GM12865 (cell line): ENCODE measurements at regions not wholly inside any gene's neighbourhood (a gene's known extent, or its start where the extent isn't known, plus 50 kb on each side); places are given as distances from the start of the nearest gene placed in this dataset.

Experiments
- DNase-seq: peaks from one replicate; pipeline ENCODE4 v3.0.0; 2010; ENCODE audit warnings: low read depth
- H3K4me3 ChIP-seq: 2 replicates; pipeline ENCODE4 v1.5.1; 2011; ENCODE audit warnings: mild to moderate bottlenecking, low read depth, low read length, control low read depth
- TF ChIP-seq, protein P1 (sequence below): IDR thresholded peaks from 2 replicates; pipeline ENCODE4 v1.5.1; 2011; ENCODE audit warnings: low read length, control low read depth, low read depth, inconsistent platforms; ENCODE audit not compliant: insufficient read depth; ENCODE audit errors: missing control alignments

DNA sequence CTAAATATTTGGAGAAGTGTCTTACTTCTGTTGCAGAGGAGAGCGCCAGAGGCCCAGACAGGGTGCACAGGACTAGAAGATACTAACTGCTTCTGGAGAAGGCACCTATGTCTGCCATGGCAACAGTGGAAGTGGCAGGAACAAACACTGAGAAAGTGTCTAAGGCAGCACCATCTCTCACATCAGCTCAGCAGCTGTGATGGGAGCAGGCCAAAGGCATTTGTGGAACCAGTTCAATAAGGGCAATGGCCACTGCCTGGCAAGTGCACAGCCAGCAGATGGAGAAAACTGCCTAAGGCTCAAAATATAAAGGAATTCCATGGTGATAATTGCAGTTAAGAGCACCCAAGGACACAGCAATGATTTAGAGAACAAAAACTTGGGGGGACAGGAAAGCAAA, 563.0 kb upstream of the CCDC54 start:
- DNase-seq = no peak
- H3K4me3 ChIP-seq = no peak overlapping the region
- TF ChIP-seq, protein P1, sequence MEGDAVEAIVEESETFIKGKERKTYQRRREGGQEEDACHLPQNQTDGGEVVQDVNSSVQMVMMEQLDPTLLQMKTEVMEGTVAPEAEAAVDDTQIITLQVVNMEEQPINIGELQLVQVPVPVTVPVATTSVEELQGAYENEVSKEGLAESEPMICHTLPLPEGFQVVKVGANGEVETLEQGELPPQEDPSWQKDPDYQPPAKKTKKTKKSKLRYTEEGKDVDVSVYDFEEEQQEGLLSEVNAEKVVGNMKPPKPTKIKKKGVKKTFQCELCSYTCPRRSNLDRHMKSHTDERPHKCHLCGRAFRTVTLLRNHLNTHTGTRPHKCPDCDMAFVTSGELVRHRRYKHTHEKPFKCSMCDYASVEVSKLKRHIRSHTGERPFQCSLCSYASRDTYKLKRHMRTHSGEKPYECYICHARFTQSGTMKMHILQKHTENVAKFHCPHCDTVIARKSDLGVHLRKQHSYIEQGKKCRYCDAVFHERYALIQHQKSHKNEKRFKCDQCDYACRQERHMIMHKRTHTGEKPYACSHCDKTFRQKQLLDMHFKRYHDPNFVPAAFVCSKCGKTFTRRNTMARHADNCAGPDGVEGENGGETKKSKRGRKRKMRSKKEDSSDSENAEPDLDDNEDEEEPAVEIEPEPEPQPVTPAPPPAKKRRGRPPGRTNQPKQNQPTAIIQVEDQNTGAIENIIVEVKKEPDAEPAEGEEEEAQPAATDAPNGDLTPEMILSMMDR = no peak

DNA sequence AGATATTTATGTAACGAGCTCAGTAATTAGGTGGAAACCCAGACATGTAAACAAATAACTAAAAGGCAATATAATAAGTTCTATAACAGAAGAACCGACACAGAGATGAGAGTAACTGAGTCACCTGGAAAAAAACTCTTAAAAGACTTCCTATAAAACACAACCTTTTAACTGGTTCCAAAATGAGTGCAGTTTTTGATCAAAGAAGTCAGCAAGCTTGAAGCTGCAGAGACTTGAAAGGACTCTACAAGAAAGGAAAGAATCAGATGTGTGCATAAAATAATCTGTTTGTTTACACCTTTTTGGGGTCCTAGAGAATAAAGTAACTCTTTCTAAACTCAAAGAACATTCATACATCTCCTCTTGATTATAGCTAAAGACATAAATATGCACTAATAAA, 560.4 kb upstream of the CCDC54 start:
- no peak for DNase-seq
- TF ChIP-seq, protein P1 = no peak
- H3K4me3 ChIP-seq = no peak overlapping the region

DNA sequence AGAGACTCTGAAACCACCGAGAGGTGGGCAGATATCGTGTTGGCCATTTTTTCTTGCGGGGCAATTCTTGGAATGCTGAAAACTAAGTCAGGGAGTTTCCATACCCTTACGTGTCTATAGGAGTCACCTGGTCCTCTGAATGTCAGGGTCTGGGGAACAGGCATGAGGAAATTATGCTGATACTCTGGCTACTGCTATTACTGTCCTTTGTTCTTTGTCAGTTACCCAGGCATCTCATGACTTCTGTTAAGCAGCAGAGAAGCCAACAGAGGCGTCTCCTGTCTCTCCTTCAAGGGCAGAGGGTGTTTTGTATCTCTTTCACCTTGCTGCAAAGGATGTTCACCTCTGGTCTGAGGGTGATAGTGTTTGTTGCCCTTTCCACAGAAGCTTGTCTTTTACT, 559.5 kb upstream of the CCDC54 start:
- no peak for DNase-seq
- TF ChIP-seq, protein P1 = no peak
- H3K4me3 ChIP-seq = no peak overlapping the region

DNA sequence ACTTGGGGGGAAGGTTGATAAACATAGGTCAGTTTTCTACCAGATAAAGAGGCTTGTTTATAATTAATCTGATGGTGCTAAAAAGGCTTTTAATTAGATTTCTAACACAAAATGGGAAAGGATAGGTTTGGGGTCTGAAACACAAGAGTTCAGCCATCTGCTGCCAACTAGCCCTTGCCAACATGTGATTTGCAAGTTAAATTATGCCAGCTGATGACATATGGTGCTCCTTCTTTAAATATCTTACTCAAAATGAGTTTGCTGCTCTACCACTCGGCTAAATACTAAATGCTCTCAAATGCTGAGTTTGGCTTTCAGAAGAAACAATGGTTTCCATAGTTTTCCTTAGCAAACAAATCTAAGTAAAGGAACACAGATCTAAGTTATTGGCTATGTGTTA, 557.8 kb upstream of the CCDC54 start:
- DNase-seq = no peak
- no peak overlapping the region for H3K4me3 ChIP-seq
- TF ChIP-seq, protein P1 = no peak

DNA sequence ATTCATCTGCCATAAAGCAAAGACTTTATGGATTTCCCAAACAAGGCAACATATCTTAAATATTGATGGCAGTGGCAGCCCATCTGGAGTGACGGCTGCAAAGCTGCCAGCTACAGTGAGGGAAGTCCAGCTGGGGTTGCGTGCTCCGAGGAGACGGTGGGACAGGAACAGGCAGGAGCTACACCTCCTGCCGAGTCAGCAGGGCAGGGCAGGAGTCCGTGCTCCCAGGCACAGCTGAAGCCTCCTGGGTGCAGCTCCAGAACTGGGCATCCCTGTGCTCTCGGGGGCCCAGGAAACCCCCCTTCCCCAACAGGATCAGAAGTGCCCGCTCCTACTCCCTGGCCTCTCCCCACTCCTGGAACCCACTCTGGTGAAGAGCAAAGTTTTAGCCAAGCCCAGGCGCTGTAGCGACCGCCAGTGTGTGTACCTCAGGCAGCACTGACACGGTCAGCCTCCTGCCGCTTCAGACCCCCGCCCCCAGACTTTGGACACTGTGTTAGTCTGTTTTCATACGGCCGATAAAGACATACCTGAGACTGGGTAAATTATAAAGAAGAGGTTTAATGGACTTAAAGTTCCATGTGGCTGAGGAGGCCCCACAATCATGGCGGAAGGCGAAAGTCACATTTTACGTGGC, 556.4 kb upstream of the CCDC54 start:
- TF ChIP-seq, protein P1 = no peak
- DNase-seq = no peak
- no peak overlapping the region for H3K4me3 ChIP-seq

DNA sequence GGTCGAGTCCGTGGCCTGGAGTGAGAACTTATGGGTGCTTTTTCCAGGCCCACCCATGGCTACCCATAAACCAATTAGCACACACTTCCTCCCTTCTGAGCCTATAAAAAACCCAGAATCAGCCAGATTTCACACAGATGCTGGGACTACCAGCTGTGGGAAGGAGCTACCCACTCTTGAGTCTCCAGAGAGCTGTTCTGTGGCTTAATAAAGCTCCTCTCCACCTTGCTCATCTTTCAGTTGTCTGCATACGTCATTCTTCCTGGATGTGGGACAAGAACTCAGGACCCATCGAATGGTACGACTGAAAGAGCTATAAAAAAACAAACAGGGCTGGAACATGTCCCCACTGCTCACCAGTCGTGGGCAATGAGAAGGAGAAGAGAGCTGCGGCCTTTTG, 555.4 kb upstream of the CCDC54 start:
- TF ChIP-seq, protein P1 = no peak
- no peak for DNase-seq
- no peak overlapping the region for H3K4me3 ChIP-seq

DNA sequence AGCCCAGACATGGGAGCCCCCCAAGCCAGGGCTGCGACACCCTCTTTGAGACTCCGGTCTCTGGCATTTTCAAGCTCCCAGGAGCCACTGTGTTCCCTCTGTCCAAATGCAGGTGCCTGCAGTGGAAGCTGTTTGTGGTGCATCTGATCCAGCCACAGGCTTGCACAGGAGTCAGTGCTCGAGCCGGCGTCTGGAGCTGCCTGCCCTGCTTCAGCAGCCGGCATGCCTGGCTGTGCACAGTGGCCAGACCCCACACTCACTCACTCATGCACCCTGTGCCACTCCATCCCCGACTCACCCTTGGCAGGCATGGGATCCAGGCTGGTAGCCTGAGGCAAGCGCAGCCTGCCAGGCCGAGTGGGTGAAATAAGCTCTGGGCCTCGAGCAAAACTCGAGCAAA, 555.0 kb upstream of the CCDC54 start:
- H3K4me3 ChIP-seq = no peak overlapping the region
- TF ChIP-seq, protein P1 = no peak
- no peak for DNase-seq
